Tibial artery (tissue), 4 donors: ENCODE measurements at regions not wholly inside any gene's neighbourhood (a gene's known extent, or its start where the extent isn't known, plus 50 kb on each side); places are given as distances from the start of the nearest gene placed in this dataset.

Experiments
- DNase-seq, 2 donors: peaks; one replicate each; pipeline ENCODE4 v3.0.0-alpha.2; 2019
- H3K27ac ChIP-seq, 2 donors: fragments of 200-600 bp; sonication (generic) in 1 of 2; 1 replicate in 1 of 2; 2 replicates in 1 of 2; pipeline ENCODE4 v1.5.1; 2018 to 2019; ENCODE audit warnings: mild to moderate bottlenecking in 1 of 2
- H3K27me3 ChIP-seq, 2 donors: fragments of 200-600 bp; sonication (generic) in 1 of 2; one replicate each; pipeline versions ENCODE4 v1.5.1 to v1.6.0; 2016 to 2019
- H3K36me3 ChIP-seq, 3 donors: fragments of 200-600 bp; sonication (generic) in 2 of 3; one replicate each; pipeline ENCODE4 v1.5.1; 2016 to 2019; ENCODE audit warnings: mild to moderate bottlenecking in 2 of 3
- H3K4me1 ChIP-seq, 4 donors: fragments of 200-600 bp; sonication (generic) in 2 of 4; 1 replicate in 3 of 4; 2 replicates in 1 of 4; pipeline ENCODE4 v1.5.1; 2016 to 2019
- H3K4me3 ChIP-seq, 2 donors: fragments of 200-600 bp; sonication (generic) in 1 of 2; 1 replicate in 1 of 2; 2 replicates in 1 of 2; pipeline ENCODE4 v1.5.1; 2018 to 2019; ENCODE audit warnings: mild to moderate bottlenecking in 2 of 2
- H3K9me3 ChIP-seq, 3 donors: fragments of 200-600 bp; sonication (generic) in 1 of 3; one replicate each; pipeline ENCODE4 v1.5.1; 2016 to 2019
- CTCF ChIP-seq, 2 experiments: fragments of 200-600 bp in 1 of 2; fragments of 450-650 bp in 1 of 2; IDR thresholded peaks; one replicate each; pipeline ENCODE4 v1.5.1; 2017 to 2019; ENCODE audit warnings: antibody characterized with exemption in 2 of 2, mild to moderate bottlenecking in 1 of 2, moderate library complexity in 1 of 2
- intact Hi-C: fragments of 100-400 bp; cut with DNase I; formaldehyde crosslinking; loops from one replicate; pipeline ENCODE4 v1.15.0; 2023; ENCODE audit warnings: low total_unique reads

- Histone ChIP-seq H3K4me1 (no peaks in the 10 kb centered on the region), H3K27ac (no peak overlapping the region), H3K36me3 (no peaks in the 10 kb centered on the region), H3K27me3 (peaks cover 0 to 4% of the 10 kb centered on the region in 2 donors), H3K4me3 (no peak overlapping the region), H3K9me3 (no peaks in the 10 kb centered on the region)
- intact Hi-C loops = no loop called here
- no peak for TF ChIP-seq CTCF (IDR thresholded peaks at IDR 0.05)
- DNase-seq = no peak
Observed at GRCh38 chr2:205937211-205937610, 148.8 kb downstream of the INO80D start.

- intact Hi-C loops = no loop called here
- Histone ChIP-seq H3K27me3 (peaks cover 0 to 4% of the 10 kb centered on the region in 2 donors), H3K4me1 (no peaks in the 10 kb centered on the region), H3K27ac (no peak overlapping the region), H3K9me3 (no peaks in the 10 kb centered on the region), H3K36me3 (no peaks in the 10 kb centered on the region), H3K4me3 (no peak overlapping the region)
- no peak for DNase-seq
- no peak for TF ChIP-seq CTCF (IDR thresholded peaks at IDR 0.05)
Observed at GRCh38 chr2:205936446-205936845, 149.5 kb downstream of the INO80D start.

- no peak overlapping the region for H3K27ac ChIP-seq
- H3K36me3 ChIP-seq = no peaks in the 10 kb centered on the region
- H3K9me3 ChIP-seq = no peaks in the 10 kb centered on the region
- TF ChIP-seq CTCF (IDR thresholded peaks at IDR 0.05) = no peak
- no peaks in the 10 kb centered on the region for H3K4me1 ChIP-seq
- H3K27me3 ChIP-seq = peaks cover 0 to under 1% of the 10 kb centered on the region in 2 donors
- DNase-seq = no peak
- intact Hi-C loops = no loop called here
- H3K4me3 ChIP-seq = no peak overlapping the region
Observed at GRCh38 chr2:205934443-205934842, 151.5 kb downstream of the INO80D start.

GRCh38 chr2:205932861-205933260 lies 153.1 kb downstream of the INO80D start:
- H3K27ac ChIP-seq = no peak overlapping the region
- no peak for TF ChIP-seq CTCF (IDR thresholded peaks at IDR 0.05)
- no peaks in the 10 kb centered on the region for H3K9me3 ChIP-seq
- peaks cover 0 to 15% of the 10 kb centered on the region in 2 donors for H3K27me3 ChIP-seq
- no peak for DNase-seq
- intact Hi-C loops = no loop called here
- no peaks in the 10 kb centered on the region for H3K4me1 ChIP-seq
- H3K36me3 ChIP-seq = no peaks in the 10 kb centered on the region
- no peak overlapping the region for H3K4me3 ChIP-seq

GRCh38 chr2:205931388-205931787 lies 154.6 kb downstream of the INO80D start:
- TF ChIP-seq CTCF (IDR thresholded peaks at IDR 0.05) = no peak
- intact Hi-C loops = no loop called here
- no peaks in the 10 kb centered on the region for H3K4me1 ChIP-seq
- no peaks in the 10 kb centered on the region for H3K36me3 ChIP-seq
- DNase-seq = no peak
- H3K27me3 ChIP-seq = peaks cover 0 to 28% of the 10 kb centered on the region in 2 donors
- no peak overlapping the region for H3K27ac ChIP-seq
- H3K9me3 ChIP-seq = no peaks in the 10 kb centered on the region
- no peak overlapping the region for H3K4me3 ChIP-seq

- H3K4me1 ChIP-seq = peaks cover 0 to 9% (median 3%) of the 10 kb centered on the region in 4 donors
- H3K4me3 ChIP-seq = no peak overlapping the region
- DNase-seq = no peak
- H3K27ac ChIP-seq = no peak overlapping the region
- H3K27me3 ChIP-seq = peaks cover 0 to 30% of the 10 kb centered on the region in 2 donors
- no peaks in the 10 kb centered on the region for H3K9me3 ChIP-seq
- TF ChIP-seq CTCF (IDR thresholded peaks at IDR 0.05) = no peak
- intact Hi-C loops = no loop called here
- no peaks in the 10 kb centered on the region for H3K36me3 ChIP-seq
Observed at GRCh38 chr2:205930209-205930608, 155.8 kb downstream of the INO80D start.
